SK-N-SH (cell line): ENCODE measurements at regions not wholly inside any gene's neighbourhood (a gene's known extent, or its start where the extent isn't known, plus 50 kb on each side); places are given as distances from the start of the nearest gene placed in this dataset.

Experiments used
- CTCF ChIA-PET: fragments of 300-600, 350-600 bp; formaldehyde crosslinking; extraction: SDS; loops from one replicate; lab custom pipeline; 2021; lab: Yijun Ruan, JAX
- POLR2A ChIA-PET: fragments of 350-600 bp; sonication (Branson Sonifier 250); formaldehyde crosslinking; extraction: SDS; loops from one replicate; lab custom pipeline; 2020; ENCODE audit warnings: antibody characterized with exemption, inconsistent platforms; lab: Yijun Ruan, JAX
- DNase-seq: peaks from one replicate; pipeline ENCODE4 v3.0.0; 2012
- H2AFZ ChIP-seq: fragments of 200-600 bp; sonication (generic); 2 replicates; pipeline ENCODE4 v1.8.1; 2016; ENCODE audit warnings: antibody characterized with exemption, mild to moderate bottlenecking, low read depth
- H3F3A ChIP-seq: fragments of 200-600 bp; sonication (generic); replicated peaks from 2 replicates; pipeline ENCODE3; 2016; ENCODE audit warnings: antibody characterized with exemption, mild to moderate bottlenecking; ENCODE audit not compliant: insufficient read depth
- H3K27ac ChIP-seq, 2 experiments: fragments of 200-500 bp in 1 of 2; fragments of 200-600 bp in 1 of 2; sonication (Bioruptor generic) in 1 of 2; sonication (generic), shearing (Covaris generic) in 1 of 2; 2 replicates each; pipeline versions ENCODE4 v1.5.1 to v1.6.1; 2014 to 2016; ENCODE audit warnings: low read depth in 2 of 2, inconsistent platforms in 1 of 2, low read length in 1 of 2, mild to moderate bottlenecking in 1 of 2, mixed read lengths in 1 of 2
- H3K27me3 ChIP-seq: fragments of 200-600 bp; sonication (generic), shearing (Covaris generic); 2 replicates; pipeline ENCODE4 v1.6.1; 2016; ENCODE audit warnings: mixed run types; ENCODE audit not compliant: insufficient read depth
- H3K36me3 ChIP-seq, 2 experiments: fragments of 200-500 bp in 1 of 2; fragments of 200-600 bp in 1 of 2; sonication (Bioruptor generic) in 1 of 2; sonication (generic) in 1 of 2; replicated peaks in 1 of 2; 2 replicates each; pipeline versions ENCODE3 to v1.5.1; 2014 to 2016; ENCODE audit warnings: low read length in 1 of 2, mild to moderate bottlenecking in 1 of 2; ENCODE audit not compliant: insufficient read depth in 2 of 2, control insufficient read depth in 1 of 2
- H3K4me1 ChIP-seq, 2 experiments: fragments of 200-500 bp in 1 of 2; fragments of 200-600 bp in 1 of 2; sonication (Bioruptor generic) in 1 of 2; sonication (generic), shearing (Covaris generic) in 1 of 2; 2 replicates each; pipeline versions ENCODE4 v1.5.1 to v1.6.1; 2014 to 2016; ENCODE audit warnings: low read depth in 1 of 2, low read length in 1 of 2, mixed run types in 1 of 2; ENCODE audit not compliant: insufficient read depth in 2 of 2, control insufficient read depth in 1 of 2
- H3K4me2 ChIP-seq: fragments of 200-600 bp; sonication (generic), shearing (Covaris generic); 2 replicates; pipeline ENCODE4 v1.6.1; 2017; ENCODE audit warnings: mixed run types
- H3K4me3 ChIP-seq, 2 experiments: fragments of 200-500 bp in 1 of 2; fragments of 200-600 bp in 1 of 2; sonication (Bioruptor generic) in 1 of 2; sonication (generic), shearing (Covaris generic) in 1 of 2; 2 replicates each; pipeline versions ENCODE4 v1.5.1 to v1.8.1; 2014 to 2016; ENCODE audit warnings: low read depth in 2 of 2, inconsistent platforms in 1 of 2, low read length in 1 of 2, mild to moderate bottlenecking in 1 of 2, mixed read lengths in 1 of 2, moderate library complexity in 1 of 2
- H3K79me2 ChIP-seq: fragments of 200-600 bp; sonication (generic); 2 replicates; pipeline ENCODE4 v1.8.1; 2017; ENCODE audit warnings: mild to moderate bottlenecking; ENCODE audit not compliant: insufficient read depth
- H3K9ac ChIP-seq: fragments of 200-600 bp; sonication (generic); 2 replicates; pipeline ENCODE4 v1.6.1; 2017; ENCODE audit warnings: mixed run types
- H3K9me2 ChIP-seq: fragments of 200-600 bp; sonication (generic); 2 replicates; pipeline ENCODE4 v1.6.1; 2017; ENCODE audit warnings: mixed run types
- H3K9me3 ChIP-seq: fragments of 200-600 bp; sonication (generic); 2 replicates; pipeline ENCODE4 v1.6.1; 2017; ENCODE audit warnings: mixed run types, mild to moderate bottlenecking, moderate library complexity
- H4K20me1 ChIP-seq: fragments of 200-600 bp; sonication (generic); 2 replicates; pipeline ENCODE4 v1.6.1; 2017; ENCODE audit warnings: mild to moderate bottlenecking, mixed run types; ENCODE audit not compliant: insufficient read depth
- ELF1 ChIP-seq: IDR thresholded peaks from 2 replicates; pipeline ENCODE4 v1.4.0; 2012
- EZH2phosphoT487 ChIP-seq: fragments of 200-600 bp; sonication (generic); IDR thresholded peaks from 2 replicates; pipeline ENCODE4 v1.6.1; 2017; ENCODE audit warnings: low read depth, mixed run types, mild to moderate bottlenecking, antibody characterized with exemption, moderate library complexity, borderline replicate concordance
- GABPA ChIP-seq: IDR thresholded peaks from 2 replicates; pipeline ENCODE4 v1.4.0; 2012; ENCODE audit warnings: low read depth, mild to moderate bottlenecking
- JUND ChIP-seq: IDR thresholded peaks from 2 replicates; pipeline ENCODE4 v1.4.0; 2012
- MXI1 ChIP-seq: IDR thresholded peaks from 2 replicates; pipeline ENCODE4 v1.6.1; 2012; ENCODE audit warnings: mild to moderate bottlenecking, low read depth, low read length, improper control_type of control experiment
- RXRA ChIP-seq: IDR thresholded peaks from 2 replicates; pipeline ENCODE4 v1.4.0; 2012; ENCODE audit warnings: low read depth, mild to moderate bottlenecking, borderline replicate concordance
- TAF1 ChIP-seq: IDR thresholded peaks from 2 replicates; pipeline ENCODE4 v1.6.1; 2012; ENCODE audit warnings: low read depth, mild to moderate bottlenecking, low read length, moderate library complexity, borderline replicate concordance
- YY1 ChIP-seq: IDR thresholded peaks from 2 replicates; pipeline ENCODE4 v1.4.0; 2012; ENCODE audit warnings: low read depth, mild to moderate bottlenecking
- WGBS: methylation state at CpG from one replicate; pipeline ENCODE4 v1.1.6; 2017; ENCODE audit warnings: low lambda C conversion rate; 5-methylcytosine and 5-hydroxymethylcytosine counted together
- TF ChIP-seq, protein P1 (sequence below): IDR thresholded peaks from 2 replicates; pipeline ENCODE4 v1.4.0; 2012; ENCODE audit warnings: low read depth, borderline replicate concordance
- TF ChIP-seq, protein P2 (sequence below): fragments of 200-600 bp; sonication (generic); IDR thresholded peaks from 2 replicates; pipeline ENCODE4 v1.6.1; 2017; ENCODE audit warnings: antibody characterized with exemption, mild to moderate bottlenecking, moderate library complexity
- TF ChIP-seq, protein P3 (sequence below): fragments of 150-350 bp; IDR thresholded peaks from 2 replicates; pipeline ENCODE4 v1.6.1; 2016; ENCODE audit warnings: mild to moderate bottlenecking, low read depth, low read length

DNA sequence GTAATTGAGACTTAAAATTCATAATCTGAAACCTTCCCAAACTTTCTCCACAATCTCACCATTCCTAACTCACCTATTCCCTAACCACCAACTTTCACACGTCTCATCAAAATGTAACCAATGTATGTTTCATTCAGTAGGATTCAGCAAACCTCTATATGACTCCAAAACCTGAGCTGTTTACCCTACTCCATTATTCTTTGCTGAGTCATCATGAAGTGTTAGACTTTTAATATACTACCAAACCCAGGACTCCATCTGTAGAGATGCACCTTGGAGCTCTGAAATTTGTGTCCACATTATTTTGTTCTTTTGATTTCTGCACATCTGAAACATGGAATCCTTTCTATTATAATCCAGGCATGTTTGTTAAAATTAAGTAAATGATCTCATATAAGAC lies 727.0 kb upstream of the PIK3C3 start:
- no peaks in the 10 kb centered on the region for H3K9me3 ChIP-seq
- ChIA-PET CTCF (interaction anchor here (1.2 kb wide), 1 partner anchor 15 kb away, joined by 3 read pairs; no protein-coding TSS in a partner anchor), POLR2A (no interaction called here)

DNA sequence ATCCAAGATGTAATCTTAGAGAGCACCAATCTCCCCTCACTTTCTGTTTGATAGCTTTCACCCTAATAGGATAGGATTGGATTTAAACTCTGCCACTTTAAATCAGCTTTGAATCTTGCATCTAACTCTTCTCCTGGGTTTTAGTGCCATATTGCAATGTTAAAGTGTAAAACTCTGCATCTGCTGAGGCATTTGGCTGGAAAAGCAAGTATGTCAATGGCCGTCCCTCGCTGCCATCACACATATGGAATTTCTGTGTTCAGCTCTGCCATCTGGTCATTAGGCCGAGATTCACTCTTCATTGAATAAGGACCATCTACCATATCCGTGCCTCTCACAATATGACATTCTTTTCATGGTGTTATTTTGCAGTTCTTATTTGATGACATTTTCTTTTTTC lies 728.1 kb upstream of the PIK3C3 start:
- ChIA-PET POLR2A (interaction anchor here (0.6 kb wide), 1 partner anchor 46 kb away, joined by 6 read pairs; no protein-coding TSS in a partner anchor), CTCF (no interaction called here)
- Histone ChIP-seq H2AFZ (no peak overlapping the region), H3K79me2 (no peaks in the 10 kb centered on the region), H3K9me3 (no peaks in the 10 kb centered on the region), H3F3A (peaks cover 4% of the 10 kb centered on the region), H3K27ac (no peak overlapping the region), H3K4me1 (no peaks in the 10 kb centered on the region)
- WGBS: 69% methylated on average over 4 of the region's 4 CpGs
- DNase-seq: no peak
- TF ChIP-seq GABPA (no peak), TAF1 (no peak), MXI1 (no peak), JUND (no peak)
- TF ChIP-seq, protein P1, sequence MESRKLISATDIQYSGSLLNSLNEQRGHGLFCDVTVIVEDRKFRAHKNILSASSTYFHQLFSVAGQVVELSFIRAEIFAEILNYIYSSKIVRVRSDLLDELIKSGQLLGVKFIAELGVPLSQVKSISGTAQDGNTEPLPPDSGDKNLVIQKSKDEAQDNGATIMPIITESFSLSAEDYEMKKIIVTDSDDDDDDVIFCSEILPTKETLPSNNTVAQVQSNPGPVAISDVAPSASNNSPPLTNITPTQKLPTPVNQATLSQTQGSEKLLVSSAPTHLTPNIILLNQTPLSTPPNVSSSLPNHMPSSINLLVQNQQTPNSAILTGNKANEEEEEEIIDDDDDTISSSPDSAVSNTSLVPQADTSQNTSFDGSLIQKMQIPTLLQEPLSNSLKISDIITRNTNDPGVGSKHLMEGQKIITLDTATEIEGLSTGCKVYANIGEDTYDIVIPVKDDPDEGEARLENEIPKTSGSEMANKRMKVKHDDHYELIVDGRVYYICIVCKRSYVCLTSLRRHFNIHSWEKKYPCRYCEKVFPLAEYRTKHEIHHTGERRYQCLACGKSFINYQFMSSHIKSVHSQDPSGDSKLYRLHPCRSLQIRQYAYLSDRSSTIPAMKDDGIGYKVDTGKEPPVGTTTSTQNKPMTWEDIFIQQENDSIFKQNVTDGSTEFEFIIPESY: no peak
- TF ChIP-seq, all 33 proteins: peak for 0
- Histone ChIP-seq H3K36me3 (no peaks in the 10 kb centered on the region), H3K27me3 (no peaks in the 10 kb centered on the region), H4K20me1 (no peaks in the 10 kb centered on the region), H3K4me2 (no peak overlapping the region), H3K9me2 (no peaks in the 10 kb centered on the region), H3K4me3 (no peak overlapping the region), H3K9ac (no peak overlapping the region)

More for the DNA sequence above, 727.0 kb upstream of the PIK3C3 start:
- peaks cover 4% of the 10 kb centered on the region for H3F3A ChIP-seq
- DNase-seq: no peak
- no peak overlapping the region for H3K4me2 ChIP-seq
- H3K36me3 ChIP-seq: no peaks in the 10 kb centered on the region
- no peaks in the 10 kb centered on the region for H3K79me2 ChIP-seq
- H3K9ac ChIP-seq: no peak overlapping the region
- no peak for TF ChIP-seq ELF1
- no peak for TF ChIP-seq YY1
- TF ChIP-seq, protein P2, sequence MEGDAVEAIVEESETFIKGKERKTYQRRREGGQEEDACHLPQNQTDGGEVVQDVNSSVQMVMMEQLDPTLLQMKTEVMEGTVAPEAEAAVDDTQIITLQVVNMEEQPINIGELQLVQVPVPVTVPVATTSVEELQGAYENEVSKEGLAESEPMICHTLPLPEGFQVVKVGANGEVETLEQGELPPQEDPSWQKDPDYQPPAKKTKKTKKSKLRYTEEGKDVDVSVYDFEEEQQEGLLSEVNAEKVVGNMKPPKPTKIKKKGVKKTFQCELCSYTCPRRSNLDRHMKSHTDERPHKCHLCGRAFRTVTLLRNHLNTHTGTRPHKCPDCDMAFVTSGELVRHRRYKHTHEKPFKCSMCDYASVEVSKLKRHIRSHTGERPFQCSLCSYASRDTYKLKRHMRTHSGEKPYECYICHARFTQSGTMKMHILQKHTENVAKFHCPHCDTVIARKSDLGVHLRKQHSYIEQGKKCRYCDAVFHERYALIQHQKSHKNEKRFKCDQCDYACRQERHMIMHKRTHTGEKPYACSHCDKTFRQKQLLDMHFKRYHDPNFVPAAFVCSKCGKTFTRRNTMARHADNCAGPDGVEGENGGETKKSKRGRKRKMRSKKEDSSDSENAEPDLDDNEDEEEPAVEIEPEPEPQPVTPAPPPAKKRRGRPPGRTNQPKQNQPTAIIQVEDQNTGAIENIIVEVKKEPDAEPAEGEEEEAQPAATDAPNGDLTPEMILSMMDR: no peak
- TF ChIP-seq EZH2phosphoT487: no peak
- TF ChIP-seq, protein P3, sequence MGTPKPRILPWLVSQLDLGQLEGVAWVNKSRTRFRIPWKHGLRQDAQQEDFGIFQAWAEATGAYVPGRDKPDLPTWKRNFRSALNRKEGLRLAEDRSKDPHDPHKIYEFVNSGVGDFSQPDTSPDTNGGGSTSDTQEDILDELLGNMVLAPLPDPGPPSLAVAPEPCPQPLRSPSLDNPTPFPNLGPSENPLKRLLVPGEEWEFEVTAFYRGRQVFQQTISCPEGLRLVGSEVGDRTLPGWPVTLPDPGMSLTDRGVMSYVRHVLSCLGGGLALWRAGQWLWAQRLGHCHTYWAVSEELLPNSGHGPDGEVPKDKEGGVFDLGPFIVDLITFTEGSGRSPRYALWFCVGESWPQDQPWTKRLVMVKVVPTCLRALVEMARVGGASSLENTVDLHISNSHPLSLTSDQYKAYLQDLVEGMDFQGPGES: no peak
- no peak for TF ChIP-seq RXRA
- H3K9me2 ChIP-seq: no peaks in the 10 kb centered on the region
- no peak overlapping the region for H3K4me3 ChIP-seq
- H3K27me3 ChIP-seq: no peaks in the 10 kb centered on the region
- no peaks in the 10 kb centered on the region for H4K20me1 ChIP-seq
- no peak overlapping the region for H2AFZ ChIP-seq
- H3K4me1 ChIP-seq: no peaks in the 10 kb centered on the region
- no peak overlapping the region for H3K27ac ChIP-seq
- WGBS: 54% methylated on average over 1 of the region's 1 CpG
